Adrenal gland (tissue), 9 donors: ENCODE measurements at regions not wholly inside any gene's neighbourhood (a gene's known extent, or its start where the extent isn't known, plus 50 kb on each side); places are given as distances from the start of the nearest gene placed in this dataset.

ENCODE experiments used
- DNase-seq, 7 donors: peaks; one replicate each; pipeline ENCODE4 v3.0.0-alpha.2; 2019 to 2020
- H3K27ac ChIP-seq, 5 donors: fragments of 200-600 bp; sonication (generic) in 4 of 5; 1 replicate in 3 of 5; 2 replicates in 2 of 5; pipeline versions ENCODE4 v1.5.1 to v1.8.0; 2016 to 2020; ENCODE audit warnings: mild to moderate bottlenecking in 1 of 5
- H3K27me3 ChIP-seq: fragments of 200-600 bp; 2 replicates; pipeline ENCODE4 v1.8.0; 2021
- H3K36me3 ChIP-seq, 2 donors: fragments of 200-600 bp; replicated peaks in 1 of 2; 1 replicate in 1 of 2; 2 replicates in 1 of 2; pipeline versions ENCODE4 v1.5.1 to v1.8.0; 2018 to 2022
- H3K4me1 ChIP-seq, 2 donors: fragments of 200-600 bp; replicated peaks in 1 of 2; 1 replicate in 1 of 2; 2 replicates in 1 of 2; pipeline versions ENCODE4 v1.5.1 to v1.8.0; 2018 to 2021
- H3K4me3 ChIP-seq, 4 donors: fragments of 200-600 bp; sonication (generic) in 3 of 4; one replicate each; pipeline ENCODE4 v1.5.1; 2016 to 2018
- H3K9me3 ChIP-seq, 3 donors: fragments of 200-600 bp; sonication (generic) in 1 of 3; replicated peaks in 1 of 3; 1 replicate in 2 of 3; 2 replicates in 1 of 3; pipeline versions ENCODE4 v1.5.1 to v1.8.0; 2016 to 2021
- CTCF ChIP-seq, 6 experiments: fragments of 450-650 bp in 4 of 6; fragments of 200-600 bp in 2 of 6; sonication (generic) in 1 of 6; IDR thresholded peaks; 1 replicate in 5 of 6; 2 replicates in 1 of 6; pipeline versions ENCODE4 v1.5.1 to v1.8.0; 2016 to 2021; ENCODE audit warnings: antibody characterized with exemption in 6 of 6, mild to moderate bottlenecking in 2 of 6, moderate library complexity in 1 of 6
- POLR2A ChIP-seq, 2 donors: fragments of 450-650 bp; IDR thresholded peaks; one replicate each; pipeline ENCODE4 v1.6.1; 2017; ENCODE audit warnings: antibody characterized with exemption in 2 of 2, mild to moderate bottlenecking in 2 of 2, moderate library complexity in 1 of 2
- WGBS, 4 donors: extraction: QIAGEN DNeasy Blood & Tissue Kit in 2 of 4; methylation state at CpG; one replicate each; pipeline versions ENCODE4 v1.1.5 to v1.1.7; 2013 to 2017; 5-methylcytosine and 5-hydroxymethylcytosine counted together
- intact Hi-C, 2 donors: fragments of 100-400 bp; cut with DNase I; formaldehyde crosslinking; loops; one replicate each; pipeline versions ENCODE4 v1.14.1 to v1.15.0; 2022 to 2023
- donor health status: healthy with polysubstance abuse.
- donor health status: Bipolar disorder and iron deficiency.
- donor health status: DM: yes; HTN: yes; CAD: no.
- donor health status: DM: no; HTN: no; CAD: no.
- donor health status: DM: no; HTN: no; CAD: no.

- DNase-seq, result no peak
- H3K27ac ChIP-seq, result no peak overlapping the region
- intact Hi-C loops, result no loop called here
- H3K9me3 ChIP-seq, result no peaks in the 10 kb centered on the region
- H3K27me3 ChIP-seq, result peaks cover 11% of the 10 kb centered on the region
- H3K4me3 ChIP-seq, result no peak overlapping the region
- no peaks in the 10 kb centered on the region for H3K4me1 ChIP-seq
- no peaks in the 10 kb centered on the region for H3K36me3 ChIP-seq
- no peak for TF ChIP-seq POLR2A (IDR thresholded peaks at IDR 0.05)
- TF ChIP-seq CTCF (IDR thresholded peaks at IDR 0.05), result no peak
- 68 to 82% (median 75%) methylated on average over 4 of the region's 4 CpGs for WGBS, 4 donors
Measured at GRCh38 chr6:137545073-137545472, 50.9 kb upstream of the OLIG3 start.

GRCh38 chr6:137547186-137547585 lies 53.0 kb upstream of the OLIG3 start:
- H3K4me1 ChIP-seq, result no peaks in the 10 kb centered on the region
- H3K27ac ChIP-seq, result no peak overlapping the region
- TF ChIP-seq CTCF (IDR thresholded peaks at IDR 0.05), result no peak
- TF ChIP-seq POLR2A (IDR thresholded peaks at IDR 0.05), result no peak
- no peak overlapping the region for H3K4me3 ChIP-seq
- 45 to 54% (median 50%) methylated on average over 1 of the region's 1 CpG for WGBS, 4 donors
- no peaks in the 10 kb centered on the region for H3K36me3 ChIP-seq
- no peak for DNase-seq
- intact Hi-C loops, result no loop called here
- H3K27me3 ChIP-seq, result peaks cover 11% of the 10 kb centered on the region
- H3K9me3 ChIP-seq, result no peaks in the 10 kb centered on the region

- intact Hi-C loops, result no loop called here
- DNase-seq, result no peak
- no peak overlapping the region for H3K27ac ChIP-seq
- no peaks in the 10 kb centered on the region for H3K9me3 ChIP-seq
- no peaks in the 10 kb centered on the region for H3K36me3 ChIP-seq
- peaks cover 11% of the 10 kb centered on the region for H3K27me3 ChIP-seq
- 23 to 29% (median 27%) methylated on average over 1 of the region's 1 CpG for WGBS, 4 donors
- H3K4me3 ChIP-seq, result no peak overlapping the region
- TF ChIP-seq CTCF (IDR thresholded peaks at IDR 0.05) (no peak), POLR2A (IDR thresholded peaks at IDR 0.05) (no peak)
- H3K4me1 ChIP-seq, result no peaks in the 10 kb centered on the region
Measured at GRCh38 chr6:137547601-137548000, 53.4 kb upstream of the OLIG3 start.

- H3K27ac ChIP-seq, result no peak overlapping the region
- H3K4me3 ChIP-seq, result no peak overlapping the region
- H3K9me3 ChIP-seq, result no peaks in the 10 kb centered on the region
- H3K4me1 ChIP-seq, result no peaks in the 10 kb centered on the region
- H3K27me3 ChIP-seq, result peaks cover 11% of the 10 kb centered on the region
- TF ChIP-seq CTCF (IDR thresholded peaks at IDR 0.05) (no peak), POLR2A (IDR thresholded peaks at IDR 0.05) (no peak)
- DNase-seq, result no peak
- intact Hi-C loops, result no loop called here
- 52 to 76% (median 65%) methylated on average over 2 of the region's 2 CpGs for WGBS, 4 donors
- H3K36me3 ChIP-seq, result no peaks in the 10 kb centered on the region
Measured at GRCh38 chr6:137549106-137549505, 54.9 kb upstream of the OLIG3 start.
